ENCODE measurements at regions not wholly inside any gene's neighbourhood (a gene's known extent, or its start where the extent isn't known, plus 50 kb on each side); places are given as distances from the start of the nearest gene placed in this dataset.

DNA sequence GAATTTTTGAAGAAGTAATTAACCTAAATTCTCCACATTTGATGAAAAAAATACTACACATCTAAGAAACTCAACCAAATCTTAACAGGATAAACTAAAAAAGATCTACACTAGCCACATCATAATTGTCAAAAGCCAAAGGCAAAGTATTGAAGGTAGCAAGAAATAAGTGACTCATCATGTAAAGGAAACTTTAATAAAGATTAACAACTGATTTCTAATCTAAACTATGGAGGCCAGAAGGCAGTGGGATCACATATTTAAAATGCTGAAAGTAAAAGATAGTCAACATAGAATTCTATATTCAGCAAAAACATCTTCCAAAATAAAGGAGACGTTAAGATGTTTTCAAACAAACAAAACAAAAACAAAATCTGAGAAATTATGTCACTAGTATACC lies 2002.9 kb downstream of the MAT2B start:
- DNase-seq (ENCODE audit: low read depth in 4 of 4, low spot score in 3 of 4), result no peak

DNA sequence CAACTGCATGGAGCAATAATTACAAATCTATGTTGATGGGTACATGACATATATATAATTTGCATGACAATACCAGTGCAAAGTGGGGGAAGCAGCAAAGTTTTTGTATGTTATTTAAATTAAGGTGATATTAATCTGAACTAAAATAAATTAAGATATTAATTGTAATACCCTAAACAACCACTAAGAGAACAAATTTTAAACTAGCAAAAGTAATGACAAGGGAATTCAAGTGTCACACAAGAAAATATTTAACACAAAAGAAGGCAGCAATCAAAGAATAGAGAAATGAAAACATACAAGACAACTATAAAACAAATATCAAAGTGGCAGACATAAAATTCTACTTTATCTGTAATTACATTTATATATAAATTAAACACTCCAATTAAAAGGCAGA lies 2003.4 kb downstream of the MAT2B start:
- no peak for DNase-seq (ENCODE audit: low read depth in 4 of 4, low spot score in 3 of 4)

GRCh38 chr5:165521816-165522610 lies 2016.6 kb downstream of the MAT2B start:
- DNase-seq (ENCODE audit: low read depth in 4 of 4, low spot score in 3 of 4), result no peak

- DNase-seq (ENCODE audit: low read depth in 4 of 4, low spot score in 3 of 4), result no peak
Observed at GRCh38 chr5:165525271-165525670, 2019.9 kb downstream of the MAT2B start.

DNA sequence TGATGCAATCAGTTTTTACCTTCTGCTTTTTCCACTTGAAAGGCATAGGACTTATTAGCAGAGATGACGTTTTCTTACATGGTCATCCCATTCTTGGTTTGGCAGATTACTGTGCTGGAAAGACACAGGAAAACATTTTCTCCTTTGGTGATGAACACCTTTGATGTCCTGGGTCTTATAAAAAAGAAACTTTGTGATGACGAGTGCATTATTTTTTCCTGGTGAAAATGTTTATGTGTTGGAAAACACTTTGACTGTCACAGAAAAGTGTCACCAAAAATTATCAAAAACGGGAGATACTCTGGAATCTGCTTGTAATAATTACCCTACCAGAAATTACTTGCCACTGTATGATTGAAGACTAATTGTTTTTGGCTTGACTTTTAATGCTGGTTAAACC lies 2020.9 kb downstream of the MAT2B start:
- no peak for DNase-seq (ENCODE audit: low read depth in 4 of 4, low spot score in 3 of 4)

DNA sequence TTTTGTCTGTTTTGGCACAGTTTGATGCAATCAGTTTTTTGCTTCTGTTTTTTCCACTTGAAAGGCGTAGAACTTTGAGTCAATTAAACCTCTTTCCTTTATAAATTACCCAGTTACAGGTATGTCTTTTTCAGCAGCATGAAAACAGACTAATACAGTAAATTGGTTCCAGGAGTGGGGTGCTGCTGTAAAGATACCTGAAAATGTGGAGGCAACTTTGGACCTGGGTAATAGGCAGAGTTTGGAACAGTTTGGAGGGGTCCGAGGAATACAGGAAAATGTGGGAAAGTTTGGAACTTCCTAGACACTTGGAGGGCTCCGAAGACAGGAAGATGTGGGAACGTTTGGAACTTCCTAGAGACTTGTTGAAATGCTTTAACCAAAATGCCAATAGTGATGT lies 2022.2 kb downstream of the MAT2B start:
- no peak for DNase-seq (ENCODE audit: low read depth in 4 of 4, low spot score in 3 of 4)

- no peak for DNase-seq (ENCODE audit: low read depth in 4 of 4, low spot score in 3 of 4)
Observed at GRCh38 chr5:165538065-165538464, 2032.6 kb downstream of the MAT2B start.

DNA sequence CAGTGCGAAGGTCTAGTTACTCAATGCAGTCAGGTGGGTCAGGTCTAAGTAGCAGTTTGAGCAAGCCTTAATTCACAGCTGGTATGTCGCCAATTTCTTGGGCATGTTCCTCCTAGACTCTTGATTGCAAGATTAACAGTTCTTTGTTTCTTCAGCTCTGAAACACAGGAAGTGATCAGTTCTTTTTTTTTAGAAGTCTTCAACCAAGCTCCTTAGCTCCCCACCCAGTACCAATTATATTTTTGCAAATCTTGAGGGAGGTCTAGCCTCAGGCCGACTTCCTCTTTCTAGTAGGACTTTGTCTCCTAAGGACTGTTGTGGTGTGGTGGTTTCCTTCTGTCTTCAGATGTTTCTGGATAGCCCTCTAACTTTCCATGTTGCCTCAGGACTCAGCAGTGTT lies 2054.2 kb downstream of the MAT2B start:
- no peak for DNase-seq (ENCODE audit: low read depth in 4 of 4, low spot score in 3 of 4)

DNA sequence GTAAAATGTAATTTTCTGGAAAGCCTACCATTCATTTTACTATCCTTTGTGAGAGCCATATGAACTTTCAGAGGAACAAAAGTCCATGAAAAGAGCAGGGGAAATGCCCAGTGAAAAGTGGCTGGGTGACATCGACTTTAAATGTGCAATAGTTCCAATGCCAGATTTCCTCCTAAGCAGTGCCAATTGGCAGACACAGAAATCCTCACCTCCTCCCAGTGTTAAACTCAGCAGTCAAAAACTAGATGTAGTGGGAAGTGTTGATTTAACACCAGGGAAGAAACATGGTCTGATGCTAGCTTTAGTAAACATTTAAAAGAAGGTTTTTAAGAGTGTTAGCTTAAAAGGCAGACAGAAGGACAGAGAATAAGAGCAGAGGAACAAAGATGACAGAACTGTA lies 2055.2 kb downstream of the MAT2B start:
- DNase-seq (ENCODE audit: low read depth in 4 of 4, low spot score in 3 of 4), result no peak

- no peak for DNase-seq (ENCODE audit: low read depth in 4 of 4, low spot score in 3 of 4)
Observed at GRCh38 chr5:165565911-165566310, 2060.5 kb downstream of the MAT2B start.

- DNase-seq (ENCODE audit: low read depth in 4 of 4, low spot score in 3 of 4), result no peak
Observed at GRCh38 chr5:165569551-165569950, 2064.1 kb downstream of the MAT2B start.

DNA sequence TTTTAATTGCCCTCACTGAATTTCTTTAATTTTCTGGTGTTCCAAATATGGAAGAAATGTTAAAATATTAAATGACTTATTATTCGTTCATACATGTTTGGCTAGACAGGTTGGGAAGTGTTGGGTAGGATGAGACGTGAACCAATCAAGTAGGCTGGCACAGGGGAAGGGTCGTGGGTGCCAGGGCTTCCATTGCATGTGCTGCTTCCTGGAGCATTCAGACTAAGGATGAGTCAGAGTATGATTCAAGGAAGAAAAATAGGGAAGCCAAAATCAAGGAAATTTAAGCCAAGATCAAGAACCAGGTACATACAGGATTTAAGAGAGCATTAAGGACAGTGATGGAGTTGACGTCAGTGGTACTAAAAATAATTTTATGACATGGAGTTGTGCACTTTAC lies 2068.0 kb downstream of the MAT2B start:
- DNase-seq (ENCODE audit: low read depth in 4 of 4, low spot score in 3 of 4), result no peak

DNA sequence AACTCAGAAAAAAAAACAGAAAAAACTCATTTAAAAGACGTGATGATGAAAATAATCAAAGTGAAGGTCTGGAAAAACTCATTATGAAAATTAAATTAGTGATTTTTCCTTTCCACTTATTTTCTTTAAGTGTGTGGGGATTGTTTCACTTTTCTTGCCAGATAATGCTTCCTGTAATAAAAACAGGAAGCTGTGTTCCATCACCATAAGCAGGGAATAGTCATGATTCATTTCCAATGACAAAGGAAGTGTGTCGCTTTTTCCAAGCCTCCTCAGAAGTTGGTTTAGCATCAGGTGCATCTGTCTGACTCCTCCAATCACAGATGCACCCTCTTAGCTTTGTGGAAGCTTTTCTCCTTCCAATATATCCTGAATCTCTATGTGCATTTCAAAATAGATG lies 2068.7 kb downstream of the MAT2B start:
- DNase-seq (ENCODE audit: low read depth in 4 of 4, low spot score in 3 of 4), result no peak

DNA sequence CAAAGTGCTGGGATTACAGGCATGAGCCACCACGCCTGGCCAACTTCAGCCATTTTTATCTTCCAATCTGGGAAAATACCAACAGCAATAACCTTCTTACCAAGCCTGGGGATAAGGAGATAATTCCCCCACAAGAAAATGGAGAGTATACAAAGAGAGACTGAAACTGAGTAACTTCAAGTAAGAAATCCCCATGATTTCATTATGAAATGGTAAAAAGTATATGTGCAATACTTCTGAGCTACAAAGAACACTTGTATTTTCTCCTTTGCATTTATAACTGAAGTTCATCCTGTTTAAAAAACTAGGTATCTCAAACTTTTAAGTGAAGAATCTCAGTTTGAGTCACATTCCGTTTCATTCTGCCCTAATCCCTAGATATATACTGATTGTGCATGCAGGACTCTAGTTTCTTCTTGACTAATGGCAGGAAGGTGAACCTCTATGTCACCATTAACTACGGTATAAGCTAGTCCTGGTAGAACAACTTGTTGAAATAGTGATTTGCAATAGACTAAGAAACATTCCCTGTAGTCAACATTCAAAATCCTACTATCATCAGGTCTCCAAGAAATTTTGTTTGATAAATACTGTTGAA lies 2071.4 kb downstream of the MAT2B start:
- DNase-seq (ENCODE audit: low read depth in 4 of 4, low spot score in 3 of 4), result no peak

GRCh38 chr5:165579911-165580310 lies 2074.5 kb downstream of the MAT2B start:
- DNase-seq (ENCODE audit: low read depth in 4 of 4, low spot score in 3 of 4), result no peak

- no peak for DNase-seq (ENCODE audit: low read depth in 4 of 4, low spot score in 3 of 4)
Observed at GRCh38 chr5:165594693-165595092, 2089.3 kb downstream of the MAT2B start.

DNA sequence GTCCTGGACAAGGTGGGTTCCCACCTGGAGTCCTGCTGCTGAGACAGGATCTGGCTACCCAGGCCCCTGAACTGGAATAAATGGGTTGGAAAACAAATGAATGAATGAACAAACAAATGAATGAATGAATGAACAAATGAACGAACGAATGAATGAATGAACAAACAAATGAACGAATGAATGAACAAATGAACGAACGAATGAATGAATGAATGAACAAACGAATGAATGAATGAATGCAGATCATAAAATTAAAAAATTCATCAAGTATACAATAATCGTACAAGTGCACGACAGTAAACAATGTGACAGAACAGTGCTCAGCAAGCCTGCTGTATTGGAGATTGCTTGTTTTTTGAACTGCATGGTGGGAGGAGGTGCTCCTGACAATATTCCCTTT lies 2097.1 kb downstream of the MAT2B start:
- no peak for DNase-seq (ENCODE audit: low read depth in 4 of 4, low spot score in 3 of 4)

DNA sequence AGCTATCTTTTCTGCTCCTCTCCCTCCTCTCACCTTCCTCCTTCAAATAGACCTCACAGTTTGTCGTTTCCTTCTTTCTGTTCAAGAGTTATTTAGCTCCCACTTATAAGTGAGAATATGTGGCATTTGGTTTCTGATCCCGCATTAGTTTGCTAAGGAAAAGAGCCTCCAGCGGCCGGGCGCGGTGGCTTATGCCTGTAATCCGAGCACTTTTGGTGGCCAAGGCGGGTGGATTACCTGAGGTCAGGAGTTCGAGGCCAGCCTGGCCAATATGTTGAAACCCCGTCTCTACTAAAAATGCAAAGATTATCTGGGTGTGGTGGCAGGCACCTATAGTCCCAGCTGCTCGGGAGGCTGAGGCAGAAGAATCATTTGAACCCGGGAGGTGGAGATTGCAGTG lies 2101.6 kb downstream of the MAT2B start:
- DNase-seq (ENCODE audit: low read depth in 4 of 4, low spot score in 3 of 4), result no peak

DNA sequence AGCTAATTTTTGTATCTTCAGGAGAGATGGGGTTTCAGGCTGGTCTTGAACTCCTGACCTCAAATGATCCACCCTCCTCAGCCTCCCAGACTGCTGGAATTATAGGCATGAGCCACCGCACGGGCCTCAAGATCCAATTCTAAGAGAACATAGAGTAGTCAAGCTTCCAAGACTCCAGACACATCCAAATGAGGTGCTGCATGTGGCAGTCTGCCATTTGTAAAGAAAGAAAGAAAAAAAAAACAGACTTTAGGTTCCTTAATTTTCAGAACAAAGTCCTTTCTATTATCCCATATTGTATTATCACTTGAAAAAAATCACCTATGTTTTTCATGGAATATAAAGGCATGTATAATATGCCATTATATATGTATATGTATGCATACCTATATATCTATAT lies 2104.5 kb downstream of the MAT2B start:
- no peak for DNase-seq (ENCODE audit: low read depth in 4 of 4, low spot score in 3 of 4)

- no peak for DNase-seq (ENCODE audit: low read depth in 4 of 4, low spot score in 3 of 4)
Observed at GRCh38 chr5:165616490-165617405, 2111.3 kb downstream of the MAT2B start.

GRCh38 chr5:165617491-165617890 lies 2112.1 kb downstream of the MAT2B start:
- no peak for DNase-seq (ENCODE audit: low read depth in 4 of 4, low spot score in 3 of 4)

DNA sequence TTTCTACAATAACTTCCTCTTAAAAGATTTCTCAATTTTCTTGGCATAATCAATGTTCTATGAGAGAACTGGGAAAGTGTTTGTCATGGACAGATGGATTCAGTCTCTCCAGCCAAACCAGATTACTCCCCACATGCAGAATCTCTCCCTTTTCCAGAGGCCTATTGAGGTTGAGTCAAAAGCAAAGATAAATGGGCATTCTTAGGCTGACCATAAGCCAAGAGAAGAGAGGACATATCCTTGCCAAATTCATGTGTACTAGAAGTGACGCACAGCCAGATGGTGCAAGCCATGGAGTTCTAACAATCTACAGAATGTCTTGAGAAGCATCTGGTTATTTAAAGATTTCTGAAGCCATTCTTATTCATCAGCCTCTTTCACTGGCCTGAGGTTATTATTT lies 2115.0 kb downstream of the MAT2B start:
- no peak for DNase-seq (ENCODE audit: low read depth in 4 of 4, low spot score in 3 of 4)
